SK-N-SH (cell line): ENCODE measurements at regions not wholly inside any gene's neighbourhood (a gene's known extent, or its start where the extent isn't known, plus 50 kb on each side); places are given as distances from the start of the nearest gene placed in this dataset.

Experiments used
- CTCF ChIA-PET: fragments of 300-600, 350-600 bp; formaldehyde crosslinking; extraction: SDS; loops from one replicate; lab custom pipeline; 2021; lab: Yijun Ruan, JAX
- POLR2A ChIA-PET: fragments of 350-600 bp; sonication (Branson Sonifier 250); formaldehyde crosslinking; extraction: SDS; loops from one replicate; lab custom pipeline; 2020; ENCODE audit warnings: antibody characterized with exemption, inconsistent platforms; lab: Yijun Ruan, JAX
- DNase-seq: peaks from one replicate; pipeline ENCODE4 v3.0.0; 2012
- H2AFZ ChIP-seq: fragments of 200-600 bp; sonication (generic); 2 replicates; pipeline ENCODE4 v1.8.1; 2016; ENCODE audit warnings: antibody characterized with exemption, mild to moderate bottlenecking, low read depth
- H3F3A ChIP-seq: fragments of 200-600 bp; sonication (generic); replicated peaks from 2 replicates; pipeline ENCODE3; 2016; ENCODE audit warnings: antibody characterized with exemption, mild to moderate bottlenecking; ENCODE audit not compliant: insufficient read depth
- H3K27ac ChIP-seq, 2 experiments: fragments of 200-500 bp in 1 of 2; fragments of 200-600 bp in 1 of 2; sonication (Bioruptor generic) in 1 of 2; sonication (generic), shearing (Covaris generic) in 1 of 2; 2 replicates each; pipeline versions ENCODE4 v1.5.1 to v1.6.1; 2014 to 2016; ENCODE audit warnings: low read depth in 2 of 2, inconsistent platforms in 1 of 2, low read length in 1 of 2, mild to moderate bottlenecking in 1 of 2, mixed read lengths in 1 of 2
- H3K27me3 ChIP-seq: fragments of 200-600 bp; sonication (generic), shearing (Covaris generic); 2 replicates; pipeline ENCODE4 v1.6.1; 2016; ENCODE audit warnings: mixed run types; ENCODE audit not compliant: insufficient read depth
- H3K36me3 ChIP-seq, 2 experiments: fragments of 200-500 bp in 1 of 2; fragments of 200-600 bp in 1 of 2; sonication (Bioruptor generic) in 1 of 2; sonication (generic) in 1 of 2; replicated peaks in 1 of 2; 2 replicates each; pipeline versions ENCODE3 to v1.5.1; 2014 to 2016; ENCODE audit warnings: low read length in 1 of 2, mild to moderate bottlenecking in 1 of 2; ENCODE audit not compliant: insufficient read depth in 2 of 2, control insufficient read depth in 1 of 2
- H3K4me1 ChIP-seq, 2 experiments: fragments of 200-500 bp in 1 of 2; fragments of 200-600 bp in 1 of 2; sonication (Bioruptor generic) in 1 of 2; sonication (generic), shearing (Covaris generic) in 1 of 2; 2 replicates each; pipeline versions ENCODE4 v1.5.1 to v1.6.1; 2014 to 2016; ENCODE audit warnings: low read depth in 1 of 2, low read length in 1 of 2, mixed run types in 1 of 2; ENCODE audit not compliant: insufficient read depth in 2 of 2, control insufficient read depth in 1 of 2
- H3K4me2 ChIP-seq: fragments of 200-600 bp; sonication (generic), shearing (Covaris generic); 2 replicates; pipeline ENCODE4 v1.6.1; 2017; ENCODE audit warnings: mixed run types
- H3K4me3 ChIP-seq, 2 experiments: fragments of 200-500 bp in 1 of 2; fragments of 200-600 bp in 1 of 2; sonication (Bioruptor generic) in 1 of 2; sonication (generic), shearing (Covaris generic) in 1 of 2; 2 replicates each; pipeline versions ENCODE4 v1.5.1 to v1.8.1; 2014 to 2016; ENCODE audit warnings: low read depth in 2 of 2, inconsistent platforms in 1 of 2, low read length in 1 of 2, mild to moderate bottlenecking in 1 of 2, mixed read lengths in 1 of 2, moderate library complexity in 1 of 2
- H3K79me2 ChIP-seq: fragments of 200-600 bp; sonication (generic); 2 replicates; pipeline ENCODE4 v1.8.1; 2017; ENCODE audit warnings: mild to moderate bottlenecking; ENCODE audit not compliant: insufficient read depth
- H3K9ac ChIP-seq: fragments of 200-600 bp; sonication (generic); 2 replicates; pipeline ENCODE4 v1.6.1; 2017; ENCODE audit warnings: mixed run types
- H3K9me2 ChIP-seq: fragments of 200-600 bp; sonication (generic); 2 replicates; pipeline ENCODE4 v1.6.1; 2017; ENCODE audit warnings: mixed run types
- H3K9me3 ChIP-seq: fragments of 200-600 bp; sonication (generic); 2 replicates; pipeline ENCODE4 v1.6.1; 2017; ENCODE audit warnings: mixed run types, mild to moderate bottlenecking, moderate library complexity
- H4K20me1 ChIP-seq: fragments of 200-600 bp; sonication (generic); 2 replicates; pipeline ENCODE4 v1.6.1; 2017; ENCODE audit warnings: mild to moderate bottlenecking, mixed run types; ENCODE audit not compliant: insufficient read depth
- CHD2 ChIP-seq: fragments of 150-350 bp; IDR thresholded peaks from 2 replicates; pipeline ENCODE4 v1.6.1; 2018; ENCODE audit warnings: low read length; ENCODE audit not compliant: partially characterized antibody
- ELF1 ChIP-seq: IDR thresholded peaks from 2 replicates; pipeline ENCODE4 v1.4.0; 2012
- EP300 ChIP-seq, 2 experiments: IDR thresholded peaks; 2 replicates each; pipeline versions ENCODE4 v1.4.0 to v1.6.1; 2012; ENCODE audit warnings: borderline replicate concordance in 1 of 2, low read depth in 1 of 2, low read length in 1 of 2
- FOXJ3 ChIP-seq: sonication (generic); formaldehyde crosslinking; IDR thresholded peaks from 2 replicates; pipeline ENCODE4 v1.5.1; 2020; ENCODE audit warnings: mild to moderate bottlenecking, missing genetic modification reagents
- FOXM1 ChIP-seq: IDR thresholded peaks from 2 replicates; pipeline ENCODE4 v1.4.0; 2012; ENCODE audit warnings: low read depth, mild to moderate bottlenecking
- MXI1 ChIP-seq: IDR thresholded peaks from 2 replicates; pipeline ENCODE4 v1.6.1; 2012; ENCODE audit warnings: mild to moderate bottlenecking, low read depth, low read length, improper control_type of control experiment
- NFIC ChIP-seq: IDR thresholded peaks from 2 replicates; pipeline ENCODE4 v1.4.0; 2012; ENCODE audit warnings: borderline replicate concordance
- NRF1 ChIP-seq: IDR thresholded peaks from 2 replicates; pipeline ENCODE4 v1.6.1; 2012; ENCODE audit warnings: low read depth, mild to moderate bottlenecking, low read length
- RAD21 ChIP-seq: IDR thresholded peaks from 2 replicates; pipeline ENCODE4 v1.6.1; 2012; ENCODE audit warnings: mild to moderate bottlenecking, low read length
- RCOR1 ChIP-seq: fragments of 150-350 bp; IDR thresholded peaks from 2 replicates; pipeline ENCODE4 v1.6.1; 2017; ENCODE audit warnings: antibody characterized with exemption, low read length
- RFX5 ChIP-seq: IDR thresholded peaks from 2 replicates; pipeline ENCODE4 v1.6.1; 2012; ENCODE audit warnings: mild to moderate bottlenecking, improper control_type of control experiment, low read length
- SIN3A ChIP-seq: IDR thresholded peaks from 2 replicates; pipeline ENCODE4 v1.6.1; 2012; ENCODE audit warnings: low read depth, mild to moderate bottlenecking, low read length, moderate library complexity, borderline replicate concordance
- TAF1 ChIP-seq: IDR thresholded peaks from 2 replicates; pipeline ENCODE4 v1.6.1; 2012; ENCODE audit warnings: low read depth, mild to moderate bottlenecking, low read length, moderate library complexity, borderline replicate concordance
- TCF12 ChIP-seq: IDR thresholded peaks from 2 replicates; pipeline ENCODE4 v1.4.0; 2012
- WGBS: methylation state at CpG from one replicate; pipeline ENCODE4 v1.1.6; 2017; ENCODE audit warnings: low lambda C conversion rate; 5-methylcytosine and 5-hydroxymethylcytosine counted together
- TF ChIP-seq, protein P1 (sequence below): IDR thresholded peaks from 2 replicates; pipeline ENCODE4 v1.4.0; 2012; ENCODE audit warnings: low read depth
- TF ChIP-seq, protein P2 (sequence below): fragments of 150-350 bp; IDR thresholded peaks from 2 replicates; pipeline ENCODE4 v1.6.1; 2017; ENCODE audit warnings: antibody characterized with exemption, low read length, low read depth, borderline replicate concordance
- TF ChIP-seq, protein P3 (sequence below): IDR thresholded peaks from 2 replicates; pipeline ENCODE4 v1.4.0; 2012; ENCODE audit warnings: low read depth, borderline replicate concordance
- TF ChIP-seq, protein P4 (sequence below): fragments of 150-350 bp; IDR thresholded peaks from 2 replicates; pipeline ENCODE4 v1.6.1; 2016; ENCODE audit warnings: mild to moderate bottlenecking, low read depth, low read length
- TF ChIP-seq, protein P5 (sequence below): IDR thresholded peaks from 2 replicates; pipeline ENCODE4; 2012

GRCh38 chr12:73677520-73678291 lies 859.9 kb upstream of the ATXN7L3B start:
- no peak overlapping the region for H3K4me3 ChIP-seq
- H3K9me3 ChIP-seq, result 0 out of 2 replicates have a peak, but pooled peaks cover 8% of the 10 kb centered on the region
- H3K27me3 ChIP-seq, result no peaks in the 10 kb centered on the region
- 5% methylated on average over 4 of the region's 4 CpGs for WGBS
- ChIA-PET CTCF (no interaction called here), POLR2A (no interaction called here)
- no peaks in the 10 kb centered on the region for H3F3A ChIP-seq
- no peaks in the 10 kb centered on the region for H3K79me2 ChIP-seq
- no peak overlapping the region for H3K4me2 ChIP-seq
- no peak overlapping the region for H3K27ac ChIP-seq
- H3K4me1 ChIP-seq, result no peaks in the 10 kb centered on the region
- H3K9ac ChIP-seq, result no peak overlapping the region
- TF ChIP-seq, protein P1, sequence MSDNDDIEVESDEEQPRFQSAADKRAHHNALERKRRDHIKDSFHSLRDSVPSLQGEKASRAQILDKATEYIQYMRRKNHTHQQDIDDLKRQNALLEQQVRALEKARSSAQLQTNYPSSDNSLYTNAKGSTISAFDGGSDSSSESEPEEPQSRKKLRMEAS, result no peak
- TF ChIP-seq CHD2, result no peak
- TF ChIP-seq, protein P2, sequence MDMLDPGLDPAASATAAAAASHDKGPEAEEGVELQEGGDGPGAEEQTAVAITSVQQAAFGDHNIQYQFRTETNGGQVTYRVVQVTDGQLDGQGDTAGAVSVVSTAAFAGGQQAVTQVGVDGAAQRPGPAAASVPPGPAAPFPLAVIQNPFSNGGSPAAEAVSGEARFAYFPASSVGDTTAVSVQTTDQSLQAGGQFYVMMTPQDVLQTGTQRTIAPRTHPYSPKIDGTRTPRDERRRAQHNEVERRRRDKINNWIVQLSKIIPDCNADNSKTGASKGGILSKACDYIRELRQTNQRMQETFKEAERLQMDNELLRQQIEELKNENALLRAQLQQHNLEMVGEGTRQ, result no peak
- TF ChIP-seq, protein P3, sequence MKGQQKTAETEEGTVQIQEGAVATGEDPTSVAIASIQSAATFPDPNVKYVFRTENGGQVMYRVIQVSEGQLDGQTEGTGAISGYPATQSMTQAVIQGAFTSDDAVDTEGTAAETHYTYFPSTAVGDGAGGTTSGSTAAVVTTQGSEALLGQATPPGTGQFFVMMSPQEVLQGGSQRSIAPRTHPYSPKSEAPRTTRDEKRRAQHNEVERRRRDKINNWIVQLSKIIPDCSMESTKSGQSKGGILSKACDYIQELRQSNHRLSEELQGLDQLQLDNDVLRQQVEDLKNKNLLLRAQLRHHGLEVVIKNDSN, result no peak
- no peak for TF ChIP-seq NFIC
- TF ChIP-seq, protein P4, sequence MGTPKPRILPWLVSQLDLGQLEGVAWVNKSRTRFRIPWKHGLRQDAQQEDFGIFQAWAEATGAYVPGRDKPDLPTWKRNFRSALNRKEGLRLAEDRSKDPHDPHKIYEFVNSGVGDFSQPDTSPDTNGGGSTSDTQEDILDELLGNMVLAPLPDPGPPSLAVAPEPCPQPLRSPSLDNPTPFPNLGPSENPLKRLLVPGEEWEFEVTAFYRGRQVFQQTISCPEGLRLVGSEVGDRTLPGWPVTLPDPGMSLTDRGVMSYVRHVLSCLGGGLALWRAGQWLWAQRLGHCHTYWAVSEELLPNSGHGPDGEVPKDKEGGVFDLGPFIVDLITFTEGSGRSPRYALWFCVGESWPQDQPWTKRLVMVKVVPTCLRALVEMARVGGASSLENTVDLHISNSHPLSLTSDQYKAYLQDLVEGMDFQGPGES, result no peak
- no peak for TF ChIP-seq FOXJ3 (CRISPR knock-in tag)
- TF ChIP-seq, all 33 proteins: peak for 0
- no peak for DNase-seq
- H2AFZ ChIP-seq, result no peak overlapping the region
- H3K9me2 ChIP-seq, result no peaks in the 10 kb centered on the region
- no peaks in the 10 kb centered on the region for H4K20me1 ChIP-seq
- H3K36me3 ChIP-seq, result no peaks in the 10 kb centered on the region

- H4K20me1 ChIP-seq, result no peaks in the 10 kb centered on the region
- no peaks in the 10 kb centered on the region for H3K36me3 ChIP-seq
- H3K4me3 ChIP-seq, result no peak overlapping the region
- no peaks in the 10 kb centered on the region for H3K4me1 ChIP-seq
- 12% methylated on average over 3 of the region's 3 CpGs for WGBS
- H3K27ac ChIP-seq, result no peak overlapping the region
- no peaks in the 10 kb centered on the region for H3K9me2 ChIP-seq
- no peaks in the 10 kb centered on the region for H3K27me3 ChIP-seq
- 0 out of 2 replicates have a peak, but pooled peaks cover 8% of the 10 kb centered on the region for H3K9me3 ChIP-seq
- H3K4me2 ChIP-seq, result no peak overlapping the region
- no peaks in the 10 kb centered on the region for H3K79me2 ChIP-seq
- H3F3A ChIP-seq, result no peaks in the 10 kb centered on the region
- DNase-seq, result no peak
- ChIA-PET POLR2A (no interaction called here), CTCF (no interaction called here)
- no peak overlapping the region for H3K9ac ChIP-seq
- TF ChIP-seq, protein P1, result no peak
- TF ChIP-seq SIN3A, result no peak
- no peak for TF ChIP-seq TAF1
- TF ChIP-seq RAD21, result no peak
- TF ChIP-seq, protein P5, sequence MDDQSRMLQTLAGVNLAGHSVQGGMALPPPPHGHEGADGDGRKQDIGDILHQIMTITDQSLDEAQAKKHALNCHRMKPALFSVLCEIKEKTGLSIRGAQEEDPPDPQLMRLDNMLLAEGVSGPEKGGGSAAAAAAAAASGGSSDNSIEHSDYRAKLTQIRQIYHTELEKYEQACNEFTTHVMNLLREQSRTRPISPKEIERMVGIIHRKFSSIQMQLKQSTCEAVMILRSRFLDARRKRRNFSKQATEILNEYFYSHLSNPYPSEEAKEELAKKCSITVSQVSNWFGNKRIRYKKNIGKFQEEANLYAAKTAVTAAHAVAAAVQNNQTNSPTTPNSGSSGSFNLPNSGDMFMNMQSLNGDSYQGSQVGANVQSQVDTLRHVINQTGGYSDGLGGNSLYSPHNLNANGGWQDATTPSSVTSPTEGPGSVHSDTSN, result no peak
- no peak for TF ChIP-seq TCF12
- no peak for TF ChIP-seq NRF1
- TF ChIP-seq RCOR1, result no peak
- TF ChIP-seq, protein P4, result no peak
- no peak for TF ChIP-seq NFIC
- no peak for TF ChIP-seq FOXM1
- no peak for TF ChIP-seq MXI1
- TF ChIP-seq ELF1, result no peak
- no peak for TF ChIP-seq EP300 (IDR thresholded peaks at IDR 0.05; ENCODE audit: borderline replicate concordance in 1 of 2, low read depth in 1 of 2, low read length in 1 of 2)
- no peak for TF ChIP-seq RFX5
- H2AFZ ChIP-seq, result no peak overlapping the region
These were observed 859.3 kb upstream of the ATXN7L3B start for GRCh38 chr12:73678335-73678734.
